GM12891 (cell line): ENCODE measurements at regions not wholly inside any gene's neighbourhood (a gene's known extent, or its start where the extent isn't known, plus 50 kb on each side); places are given as distances from the start of the nearest gene placed in this dataset.

Experiments
- PAX5 ChIP-seq: IDR thresholded peaks from 2 replicates; pipeline ENCODE4 v1.6.1; 2011; ENCODE audit warnings: low read length, moderate library complexity, mild to moderate bottlenecking; ENCODE audit not compliant: insufficient read depth, severe bottlenecking
- POLR2A ChIP-seq: IDR thresholded peaks from 2 replicates; pipeline ENCODE4 v1.6.1; 2011; ENCODE audit warnings: low read depth, low read length, control low read depth
- POLR2AphosphoS5 ChIP-seq: IDR thresholded peaks from 2 replicates; pipeline ENCODE4 v1.6.1; 2011; ENCODE audit warnings: low read depth, low read length, control low read depth
- SPI1 ChIP-seq: IDR thresholded peaks from 2 replicates; pipeline ENCODE4 v1.6.1; 2011; ENCODE audit warnings: low read depth, low read length, control low read depth
- TAF1 ChIP-seq: IDR thresholded peaks from 2 replicates; pipeline ENCODE4 v1.6.1; 2011; ENCODE audit warnings: low read depth, low read length, control low read depth

- TF ChIP-seq POLR2AphosphoS5 (no peak), POLR2A (no peak), TAF1 (no peak), SPI1 (no peak), PAX5 (no peak)
These were observed 65.8 kb downstream of the RTP5 start for GRCh38 chr2:241935314-241935713.
